ENCODE measurements at regions not wholly inside any gene's neighbourhood (a gene's known extent, or its start where the extent isn't known, plus 50 kb on each side); places are given as distances from the start of the nearest gene placed in this dataset.

GRCh38 chr11:38553148-38553547 is 1955.1 kb upstream of the RAG2 start:
- Mint-ChIP-seq H3K27ac (no peak overlapping the region), H3K4me3 (no peak overlapping the region), H3K9me3 (no peaks in the 10 kb centered on the region), H3K36me3 (ENCODE audit: low read depth) (no peaks in the 10 kb centered on the region), H3K27me3 (ENCODE audit: insufficient read depth) (no peaks in the 10 kb centered on the region), H3K4me1 (no peaks in the 10 kb centered on the region)
- Histone ChIP-seq H3K4me3 (ENCODE audit: low read length) (no peak overlapping the region), H3K4me1 (ENCODE audit: control insufficient read depth, insufficient read depth, low read length) (no peaks in the 10 kb centered on the region), H3K9ac (ENCODE audit: extremely low read depth, low read length, poor library complexity, severe bottlenecking) (no peak overlapping the region), H3K27me3 (ENCODE audit: control insufficient read depth, insufficient read depth, low read length, poor library complexity, severe bottlenecking) (no peaks in the 10 kb centered on the region), H3K36me3 (ENCODE audit: control insufficient read depth, insufficient read depth, low read length) (no peaks in the 10 kb centered on the region), H3K27ac (ENCODE audit: low read depth, low read length) (no peak overlapping the region), H3K9me3 (ENCODE audit: control insufficient read depth, low read length) (no peaks in the 10 kb centered on the region)
- WGBS, 2 experiments (ENCODE audit: insufficient coverage in 1 of 2, insufficient read length in 1 of 2), result 84% methylated on average over 2 of the region's 2 CpGs; no CpG with 5 or more reads in 1 of the 2 experiments
- DNase-seq, result no peak
- TF ChIP-seq CTCF (conservative IDR thresholded peaks at IDR 0.05), result no peak

GRCh38 chr11:38547462-38547861 is 1949.4 kb upstream of the RAG2 start:
- H3K4me3 ChIP-seq (ENCODE audit: low read length), result no peak overlapping the region
- H3K27me3 ChIP-seq (ENCODE audit: control insufficient read depth, insufficient read depth, low read length, poor library complexity, severe bottlenecking), result no peaks in the 10 kb centered on the region
- H3K9ac ChIP-seq (ENCODE audit: extremely low read depth, low read length, poor library complexity, severe bottlenecking), result no peak overlapping the region
- H3K9me3 Mint-ChIP-seq, result no peaks in the 10 kb centered on the region
- no peak for DNase-seq
- TF ChIP-seq CTCF (conservative IDR thresholded peaks at IDR 0.05), result no peak
- H3K9me3 ChIP-seq (ENCODE audit: control insufficient read depth, low read length), result no peaks in the 10 kb centered on the region
- H3K36me3 Mint-ChIP-seq (ENCODE audit: low read depth), result no peaks in the 10 kb centered on the region
- 83 to 100% methylated on average over 1 of the region's 1 CpG for WGBS, 2 experiments (ENCODE audit: insufficient coverage in 1 of 2, insufficient read length in 1 of 2)
- H3K4me1 Mint-ChIP-seq, result no peaks in the 10 kb centered on the region
- H3K27me3 Mint-ChIP-seq (ENCODE audit: insufficient read depth), result no peaks in the 10 kb centered on the region
- H3K4me1 ChIP-seq (ENCODE audit: control insufficient read depth, insufficient read depth, low read length), result no peaks in the 10 kb centered on the region
- no peak overlapping the region for H3K27ac Mint-ChIP-seq
- H3K36me3 ChIP-seq (ENCODE audit: control insufficient read depth, insufficient read depth, low read length), result no peaks in the 10 kb centered on the region
- no peak overlapping the region for H3K27ac ChIP-seq (ENCODE audit: low read depth, low read length)
- no peak overlapping the region for H3K4me3 Mint-ChIP-seq

- H3K36me3 Mint-ChIP-seq (ENCODE audit: low read depth), result no peaks in the 10 kb centered on the region
- H3K4me3 Mint-ChIP-seq, result no peak overlapping the region
- Histone ChIP-seq H3K27me3 (ENCODE audit: control insufficient read depth, insufficient read depth, low read length, poor library complexity, severe bottlenecking) (no peaks in the 10 kb centered on the region), H3K36me3 (ENCODE audit: control insufficient read depth, insufficient read depth, low read length) (no peaks in the 10 kb centered on the region), H3K27ac (ENCODE audit: low read depth, low read length) (no peak overlapping the region), H3K4me1 (ENCODE audit: control insufficient read depth, insufficient read depth, low read length) (no peaks in the 10 kb centered on the region), H3K9me3 (ENCODE audit: control insufficient read depth, low read length) (no peaks in the 10 kb centered on the region), H3K4me3 (ENCODE audit: low read length) (no peak overlapping the region), H3K9ac (ENCODE audit: extremely low read depth, low read length, poor library complexity, severe bottlenecking) (no peak overlapping the region)
- H3K4me1 Mint-ChIP-seq, result peaks cover 3% of the 10 kb centered on the region
- no peak for TF ChIP-seq CTCF (conservative IDR thresholded peaks at IDR 0.05)
- no peaks in the 10 kb centered on the region for H3K27me3 Mint-ChIP-seq (ENCODE audit: insufficient read depth)
- no peak overlapping the region for H3K27ac Mint-ChIP-seq
- WGBS, 2 experiments (ENCODE audit: insufficient coverage in 1 of 2, insufficient read length in 1 of 2), result 79 to 83% methylated on average over 2 to 3 of the region's 3 CpGs
- DNase-seq, result no peak
- no peaks in the 10 kb centered on the region for H3K9me3 Mint-ChIP-seq
These were observed 1946.0 kb upstream of the RAG2 start for GRCh38 chr11:38543986-38544385.
